Liver (tissue), 3 donors: ENCODE measurements at regions not wholly inside any gene's neighbourhood (a gene's known extent, or its start where the extent isn't known, plus 50 kb on each side); places are given as distances from the start of the nearest gene placed in this dataset.

Source experiments
- ATF3 ChIP-seq: IDR thresholded peaks from 2 replicates; pipeline ENCODE4 v1.6.1; 2016; ENCODE audit warnings: antibody characterized with exemption
- CTCF ChIP-seq: fragments of 150-350 bp; IDR thresholded peaks from 2 replicates; pipeline ENCODE4 v1.5.1; 2017; ENCODE audit warnings: improper control_type of control experiment, low read depth, low read length; ENCODE audit not compliant: missing input control
- FOXA1 ChIP-seq: IDR thresholded peaks from 2 replicates; pipeline ENCODE4 v1.6.1; 2016; ENCODE audit warnings: antibody characterized with exemption
- MAX ChIP-seq: IDR thresholded peaks from 2 replicates; pipeline ENCODE4 v1.6.1; 2016; ENCODE audit warnings: antibody characterized with exemption
- REST ChIP-seq: IDR thresholded peaks from 2 replicates; pipeline ENCODE4 v1.6.1; 2016; ENCODE audit warnings: antibody characterized with exemption, mild to moderate bottlenecking
- donor health status: healthy.
- donor health status: healthy.

- TF ChIP-seq CTCF, result no peak
- TF ChIP-seq MAX, result no peak
- no peak for TF ChIP-seq FOXA1
- no peak for TF ChIP-seq REST
- no peak for TF ChIP-seq ATF3
Measured at GRCh38 chr1:191577213-191577612, 581.0 kb upstream of the RGS18 start.
